A204.1 (cell line): ENCODE measurements at regions not wholly inside any gene's neighbourhood (a gene's known extent, or its start where the extent isn't known, plus 50 kb on each side); places are given as distances from the start of the nearest gene placed in this dataset.
"Not testable (repeated sequence)": the region's sequence is repeated elsewhere in the genome, so short reads cannot be mapped to it uniquely, and the experiment has no call there.

Experiments
- FAIRE-seq: peaks from 2 replicates; lab custom pipeline; 2012; peaks lifted over from hg19 to GRCh38; lab: Jason Lieb, UNC

- no peak for FAIRE-seq
Measured at GRCh38 chr6:144435602-144436426, 150.7 kb downstream of the UTRN start.

GRCh38 chr6:144437105-144437504 is 152.0 kb downstream of the UTRN start:
- no peak for FAIRE-seq

- FAIRE-seq = no peak
Measured at GRCh38 chr6:144438103-144438502, 153.0 kb downstream of the UTRN start.

- no peak for FAIRE-seq
Measured at GRCh38 chr6:144439016-144439415, 153.9 kb downstream of the UTRN start.

- FAIRE-seq = not testable (repeated sequence)
Measured at GRCh38 chr6:144441801-144442200, 156.7 kb downstream of the UTRN start.

GRCh38 chr6:144443157-144443556 is 158.0 kb downstream of the UTRN start:
- no peak for FAIRE-seq

- no peak for FAIRE-seq
Measured at GRCh38 chr6:144447472-144447871, 162.3 kb downstream of the UTRN start.

GRCh38 chr6:144449218-144449617 is 164.1 kb downstream of the UTRN start:
- no peak for FAIRE-seq

GRCh38 chr6:144449911-144450597 is 164.9 kb downstream of the UTRN start:
- FAIRE-seq = no peak

GRCh38 chr6:144460327-144461095 is 175.4 kb downstream of the UTRN start:
- no peak for FAIRE-seq

- FAIRE-seq = no peak
Measured at GRCh38 chr6:144462058-144462457, 176.9 kb downstream of the UTRN start.

- FAIRE-seq = no peak
Measured at GRCh38 chr6:144466716-144467115, 181.6 kb downstream of the UTRN start.

GRCh38 chr6:144467172-144467762 is 182.1 kb downstream of the UTRN start:
- no peak for FAIRE-seq

GRCh38 chr6:144467921-144468320 is 182.8 kb downstream of the UTRN start:
- no peak for FAIRE-seq

- FAIRE-seq = no peak
Measured at GRCh38 chr6:144468709-144469108, 183.6 kb downstream of the UTRN start.

GRCh38 chr6:144469144-144469575 is 184.0 kb downstream of the UTRN start:
- FAIRE-seq = no peak

GRCh38 chr6:144470201-144470600 is 185.1 kb downstream of the UTRN start:
- FAIRE-seq = not testable (repeated sequence)

- no peak for FAIRE-seq
Measured at GRCh38 chr6:144471986-144472385, 186.9 kb downstream of the UTRN start.

- no peak for FAIRE-seq
Measured at GRCh38 chr6:144474290-144474689, 189.2 kb downstream of the UTRN start.

- FAIRE-seq = no peak
Measured at GRCh38 chr6:144474904-144475303, 189.8 kb downstream of the UTRN start.

GRCh38 chr6:144475411-144475810 is 190.3 kb downstream of the UTRN start:
- no peak for FAIRE-seq

- FAIRE-seq = no peak
Measured at GRCh38 chr6:144476286-144476685, 191.2 kb downstream of the UTRN start.
